HCT116 (cell line): ENCODE measurements at regions not wholly inside any gene's neighbourhood (a gene's known extent, or its start where the extent isn't known, plus 50 kb on each side); places are given as distances from the start of the nearest gene placed in this dataset.

Source experiments
- ATAC-seq: fragments of 200-7000 bp; cut with Tn5 transposase; 2 replicates; pipeline ENCODE4 v1.9.1; 2020; ENCODE audit warnings: mild to moderate bottlenecking, moderate library complexity
- BruUV-seq: library from RNA; stranded (reverse); fragments of 400-500 nt; replicated peaks from 2 replicates; lab custom pipeline; 2021; lab: Mats Ljungman, UMichigan
- CTCF ChIA-PET: fragments of 300-600 bp; sonication (Branson Sonifier 250); formaldehyde crosslinking; loops from one replicate; lab custom pipeline; 2021; ENCODE audit warnings: antibody characterized with exemption; lab: Charles Lee
- POLR2A ChIA-PET: fragments of 300-600, 350-600 bp; sonication (Branson Sonifier 250); formaldehyde crosslinking; loops from one replicate; lab custom pipeline; 2021; ENCODE audit warnings: antibody characterized with exemption; lab: Charles Lee
- RAD21 ChIA-PET, 2 experiments: fragments of 300-600 bp; sonication (Branson Sonifier 250); formaldehyde crosslinking; loops; one replicate each; lab custom pipeline; 2023; ENCODE audit warnings: low total read pairs in 2 of 2; ENCODE audit not compliant: uncharacterized antibody in 2 of 2, unreplicated experiment in 2 of 2, low non-redundant PET in 1 of 2; lab: Charles Lee
- DNase-seq: peaks from one replicate; pipeline ENCODE4 v3.0.0-alpha.2; 2010; ENCODE audit warnings: low read depth, low spot score
- H2AFZ ChIP-seq: fragments of 200-600 bp; shearing (Covaris generic), sonication (generic); 2 replicates; pipeline ENCODE4 v1.6.1; 2017; ENCODE audit warnings: low read depth, mixed run types, mixed read lengths, antibody characterized with exemption, low read length; ENCODE audit not compliant: poor library complexity, severe bottlenecking
- H3K27ac ChIP-seq: 2 replicates; pipeline ENCODE4 v1.5.1; 2012; ENCODE audit warnings: low read depth, low read length
- H3K27me3 ChIP-seq: fragments of 200-600 bp; sonication (generic); 2 replicates; pipeline ENCODE4 v1.6.1; 2016; ENCODE audit warnings: mixed run types, low read length, mixed read lengths; ENCODE audit not compliant: insufficient read depth
- H3K36me3 ChIP-seq, 2 experiments: fragments of 200-500 bp in 1 of 2; fragments of 200-600 bp in 1 of 2; sonication (Bioruptor generic) in 1 of 2; sonication (generic) in 1 of 2; 2 replicates each; pipeline versions ENCODE4 v1.5.1 to v1.6.1; 2014 to 2016; ENCODE audit warnings: low read length in 2 of 2, inconsistent platforms in 1 of 2, mixed read lengths in 1 of 2, mixed run types in 1 of 2; ENCODE audit not compliant: insufficient read depth in 2 of 2, control insufficient read depth in 1 of 2
- H3K4me1 ChIP-seq, 2 experiments: fragments of 200-600 bp in 1 of 2; sonication (generic) in 1 of 2; 2 replicates each; pipeline versions ENCODE4 v1.5.1 to v1.6.1; 2012 to 2017; ENCODE audit warnings: low read length in 2 of 2, inconsistent platforms in 1 of 2, mild to moderate bottlenecking in 1 of 2, mixed read lengths in 1 of 2, mixed run types in 1 of 2, moderate library complexity in 1 of 2; ENCODE audit not compliant: insufficient read depth in 2 of 2, control insufficient read depth in 1 of 2
- H3K4me2 ChIP-seq: fragments of 200-600 bp; sonication (generic); 2 replicates; pipeline ENCODE4 v1.6.1; 2017; ENCODE audit warnings: mixed run types, low read length, mixed read lengths
- H3K4me3 ChIP-seq, 2 experiments: fragments of 200-600 bp in 1 of 2; sonication (generic) in 1 of 2; replicated peaks in 1 of 2; 2 replicates each; pipeline ENCODE4 v1.5.1; 2011 to 2016; ENCODE audit warnings: low read length in 2 of 2, control low read depth in 1 of 2, low read depth in 1 of 2, mild to moderate bottlenecking in 1 of 2, mixed read lengths in 1 of 2, mixed run types in 1 of 2
- H3K79me2 ChIP-seq: fragments of 200-600 bp; sonication (generic); 2 replicates; pipeline ENCODE4 v1.6.1; 2017; ENCODE audit warnings: mild to moderate bottlenecking, mixed run types, low read length, moderate library complexity, mixed read lengths; ENCODE audit not compliant: insufficient read depth
- H3K9ac ChIP-seq: fragments of 200-600 bp; sonication (generic); 2 replicates; pipeline ENCODE4 v1.6.1; 2016; ENCODE audit warnings: low read length, mixed read lengths
- H3K9me2 ChIP-seq: fragments of 200-600 bp; sonication (generic), shearing (Covaris generic); 2 replicates; pipeline ENCODE4 v1.6.1; 2017; ENCODE audit warnings: mixed run types, mild to moderate bottlenecking, moderate library complexity; ENCODE audit not compliant: insufficient read depth
- H3K9me3 ChIP-seq, 2 experiments: fragments of 200-500 bp in 1 of 2; fragments of 200-600 bp in 1 of 2; sonication (Bioruptor generic) in 1 of 2; sonication (generic) in 1 of 2; 2 replicates each; pipeline ENCODE4 v1.6.1; 2014 to 2017; ENCODE audit warnings: low read length in 2 of 2, mixed read lengths in 2 of 2, inconsistent platforms in 1 of 2, low read depth in 1 of 2, mild to moderate bottlenecking in 1 of 2, mixed run types in 1 of 2, moderate library complexity in 1 of 2; ENCODE audit not compliant: control insufficient read depth in 1 of 2, insufficient read depth in 1 of 2
- H4K20me1 ChIP-seq: fragments of 200-600 bp; sonication (generic), shearing (Covaris generic); 2 replicates; pipeline ENCODE4 v1.6.1; 2017; ENCODE audit warnings: mixed run types, mild to moderate bottlenecking, moderate library complexity; ENCODE audit not compliant: insufficient read depth
- FOSL1 ChIP-seq: IDR thresholded peaks from 2 replicates; pipeline ENCODE4 v1.6.1; 2012; ENCODE audit warnings: low read depth
- JUND ChIP-seq: IDR thresholded peaks from 2 replicates; pipeline ENCODE4 v1.6.1; 2012
- SRF ChIP-seq: IDR thresholded peaks from 2 replicates; pipeline ENCODE4 v1.6.1; 2012; ENCODE audit warnings: low read depth
- TCF7L2 ChIP-seq: IDR thresholded peaks from 2 replicates; pipeline ENCODE4 v1.7.0; 2011; ENCODE audit warnings: borderline replicate concordance, inconsistent platforms; ENCODE audit not compliant: insufficient read depth, insufficient read length; ENCODE audit errors: extremely low read depth
- intact Hi-C: fragments of 100-400 bp; cut with micrococcal nuclease; formaldehyde crosslinking; loops from 2 replicates; pipeline ENCODE4 v1.10.0; 2022
- TF ChIP-seq, protein P1 (sequence below), 3 experiments: fragments of 200-600 bp in 1 of 3; sonication (generic) in 1 of 3; IDR thresholded peaks in 2 of 3; conservative IDR thresholded peaks in 1 of 3; 2 replicates each; pipeline ENCODE4 v1.5.1; 2012 to 2017; ENCODE audit warnings: low read depth in 2 of 3, low read length in 2 of 3, antibody characterized with exemption in 1 of 3, borderline replicate concordance in 1 of 3, control low read depth in 1 of 3, mild to moderate bottlenecking in 1 of 3, mixed read lengths in 1 of 3, mixed run types in 1 of 3, moderate library complexity in 1 of 3; ENCODE audit not compliant: insufficient read depth in 1 of 3

DNA sequence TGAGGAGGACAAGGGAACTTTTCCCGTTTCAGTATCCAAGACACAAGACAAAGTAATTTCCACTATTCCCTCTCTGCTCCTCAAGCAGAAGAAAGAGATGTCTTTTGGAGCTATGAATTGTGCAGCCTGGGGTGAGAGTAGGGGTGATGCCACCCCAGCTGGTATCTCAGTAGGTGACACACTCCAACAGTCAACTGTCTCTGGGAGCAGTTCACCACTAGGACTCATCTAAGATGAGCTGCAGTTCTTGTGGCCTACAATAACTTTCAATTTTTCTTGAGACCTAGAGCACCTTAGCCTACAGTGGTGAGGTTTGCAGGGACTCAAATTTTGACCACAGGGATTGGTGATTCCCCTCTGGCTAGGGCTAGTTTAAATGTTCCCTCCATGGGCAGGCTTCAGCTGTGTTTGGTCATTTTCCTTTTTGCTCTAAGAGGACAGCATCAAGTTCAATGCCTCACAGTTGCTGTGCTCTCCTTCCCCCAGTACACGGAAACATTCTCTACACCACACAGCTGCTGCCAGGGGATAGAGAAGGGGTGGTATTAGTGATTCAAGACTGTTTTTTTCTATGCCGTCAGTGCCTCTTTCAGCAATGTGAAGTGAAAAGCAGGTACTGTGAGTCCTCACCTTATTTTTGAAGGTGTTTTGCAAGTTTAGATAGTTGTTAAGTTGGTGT lies 278.6 kb upstream of the RORB start:
- no peaks in the 10 kb centered on the region for H3K4me1 ChIP-seq
- H3K9me2 ChIP-seq = no peaks in the 10 kb centered on the region
- H3K36me3 ChIP-seq = no peaks in the 10 kb centered on the region
- ChIA-PET CTCF (no interaction called here), POLR2A (no interaction called here), RAD21 (no interaction called here)
- no TSS peak for BruUV-seq
- no peak overlapping the region for H3K4me3 ChIP-seq
- H3K79me2 ChIP-seq = no peaks in the 10 kb centered on the region
- ATAC-seq = no peak
- no peak overlapping the region for H3K9ac ChIP-seq
- peaks cover 0 to 3% of the 10 kb centered on the region in 2 experiments; a peak in 2 of 4 replicates for H3K9me3 ChIP-seq
- no peaks in the 10 kb centered on the region for H4K20me1 ChIP-seq
- H2AFZ ChIP-seq = no peak overlapping the region
- intact Hi-C loops = no loop called here
- H3K4me2 ChIP-seq = no peak overlapping the region
- no peak for DNase-seq
- H3K27me3 ChIP-seq = no peaks in the 10 kb centered on the region
- TF ChIP-seq SRF (no peak), JUND (no peak), FOSL1 (no peak)
- H3K27ac ChIP-seq = no peak overlapping the region

- Histone ChIP-seq H3K9me3 (peaks cover 0 to 3% of the 10 kb centered on the region in 2 experiments; a peak in 2 of 4 replicates), H3K27me3 (no peaks in the 10 kb centered on the region), H3K9me2 (no peaks in the 10 kb centered on the region), H3K27ac (no peak overlapping the region), H3K4me2 (no peak overlapping the region), H3K79me2 (no peaks in the 10 kb centered on the region), H3K36me3 (no peaks in the 10 kb centered on the region), H3K9ac (no peak overlapping the region), H4K20me1 (no peaks in the 10 kb centered on the region), H3K4me3 (no peak overlapping the region), H3K4me1 (no peaks in the 10 kb centered on the region), H2AFZ (no peak overlapping the region)
- ChIA-PET CTCF (no interaction called here), RAD21 (no interaction called here), POLR2A (no interaction called here)
- no peak for TF ChIP-seq TCF7L2
- TF ChIP-seq, protein P1, sequence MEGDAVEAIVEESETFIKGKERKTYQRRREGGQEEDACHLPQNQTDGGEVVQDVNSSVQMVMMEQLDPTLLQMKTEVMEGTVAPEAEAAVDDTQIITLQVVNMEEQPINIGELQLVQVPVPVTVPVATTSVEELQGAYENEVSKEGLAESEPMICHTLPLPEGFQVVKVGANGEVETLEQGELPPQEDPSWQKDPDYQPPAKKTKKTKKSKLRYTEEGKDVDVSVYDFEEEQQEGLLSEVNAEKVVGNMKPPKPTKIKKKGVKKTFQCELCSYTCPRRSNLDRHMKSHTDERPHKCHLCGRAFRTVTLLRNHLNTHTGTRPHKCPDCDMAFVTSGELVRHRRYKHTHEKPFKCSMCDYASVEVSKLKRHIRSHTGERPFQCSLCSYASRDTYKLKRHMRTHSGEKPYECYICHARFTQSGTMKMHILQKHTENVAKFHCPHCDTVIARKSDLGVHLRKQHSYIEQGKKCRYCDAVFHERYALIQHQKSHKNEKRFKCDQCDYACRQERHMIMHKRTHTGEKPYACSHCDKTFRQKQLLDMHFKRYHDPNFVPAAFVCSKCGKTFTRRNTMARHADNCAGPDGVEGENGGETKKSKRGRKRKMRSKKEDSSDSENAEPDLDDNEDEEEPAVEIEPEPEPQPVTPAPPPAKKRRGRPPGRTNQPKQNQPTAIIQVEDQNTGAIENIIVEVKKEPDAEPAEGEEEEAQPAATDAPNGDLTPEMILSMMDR (IDR thresholded peaks at IDR 0.05 in 2 of 3, conservative IDR thresholded peaks at IDR 0.05 in 1 of 3; ENCODE audit: borderline replicate concordance in 1 of 3, insufficient read depth in 1 of 3, low read depth in 2 of 3, low read length in 2 of 3) = no peak
- DNase-seq (no peak), ATAC-seq (no peak)
- intact Hi-C loops = no loop called here
- no TSS peak for BruUV-seq
Observed at GRCh38 chr9:74220327-74220726, 276.8 kb upstream of the RORB start.
